H1 (cell line): ENCODE measurements at regions not wholly inside any gene's neighbourhood (a gene's known extent, or its start where the extent isn't known, plus 50 kb on each side); places are given as distances from the start of the nearest gene placed in this dataset.

Experiments
- CTCF ChIA-PET: fragments of 300-600 bp; sonication (Branson Sonifier 250); formaldehyde crosslinking; loops from one replicate; lab custom pipeline; 2021; ENCODE audit not compliant: partially characterized antibody; lab: Charles Lee
- POLR2A ChIA-PET: fragments of 300-600 bp; sonication (Branson Sonifier 250); formaldehyde crosslinking; loops from one replicate; lab custom pipeline; 2021; ENCODE audit warnings: inconsistent platforms; ENCODE audit not compliant: partially characterized antibody; lab: Charles Lee
- DNase-seq, 2 experiments: peaks; one replicate each; pipeline versions ENCODE4 v3.0.0 to v3.0.0-alpha.2; 2010 to 2022; ENCODE audit warnings: low spot score in 2 of 2, low read depth in 1 of 2, mixed read lengths in 1 of 2
- FAIRE-seq: peaks from 2 replicates; lab custom pipeline; 2011; peaks lifted over from hg19 to GRCh38; lab: Jason Lieb, UNC
- H2AFZ ChIP-seq: 2 replicates; pipeline ENCODE4 v1.8.1; 2012; ENCODE audit warnings: low read length, inconsistent platforms
- H2AK5ac ChIP-seq: 2 replicates; pipeline ENCODE4 v1.6.1; 2013; ENCODE audit warnings: low read depth, low read length
- H2BK120ac ChIP-seq: replicated peaks from 2 replicates; pipeline ENCODE3; 2013; ENCODE audit warnings: low read depth, low read length, inconsistent platforms
- H2BK12ac ChIP-seq: 2 replicates; pipeline ENCODE4 v1.6.1; 2013; ENCODE audit warnings: low read depth, low read length
- H2BK15ac ChIP-seq: 2 replicates; pipeline ENCODE4 v1.6.1; 2013; ENCODE audit warnings: low read length
- H2BK20ac ChIP-seq: 2 replicates; pipeline ENCODE4 v1.6.1; 2013; ENCODE audit warnings: low read length
- H2BK5ac ChIP-seq: 2 replicates; pipeline ENCODE4 v1.6.1; 2013; ENCODE audit warnings: low read depth, low read length
- H3K14ac ChIP-seq: 2 replicates; pipeline ENCODE4 v1.6.1; 2013; ENCODE audit warnings: inconsistent platforms; ENCODE audit not compliant: insufficient read length
- H3K18ac ChIP-seq: 2 replicates; pipeline ENCODE4 v1.6.1; 2013; ENCODE audit warnings: low read length; ENCODE audit errors: extremely low read depth
- H3K23ac ChIP-seq: 2 replicates; pipeline ENCODE4 v1.6.1; 2013; ENCODE audit warnings: inconsistent platforms; ENCODE audit not compliant: insufficient read length
- H3K23me2 ChIP-seq: 2 replicates; pipeline ENCODE4 v1.6.1; 2013; ENCODE audit warnings: low read depth, low read length
- H3K27ac ChIP-seq: 2 replicates; pipeline ENCODE4 v1.6.1; 2011; ENCODE audit warnings: low read depth, low read length, inconsistent platforms
- H3K27me3 ChIP-seq, 4 experiments: replicated peaks in 1 of 4; 1 replicate in 1 of 4; 2 replicates in 3 of 4; pipeline versions ENCODE4 v1.6.1 to v1.8.1; 2011 to 2013; ENCODE audit warnings: low read length in 3 of 4, mild to moderate bottlenecking in 3 of 4, inconsistent platforms in 2 of 4, mixed read lengths in 2 of 4, moderate library complexity in 1 of 4; ENCODE audit not compliant: control insufficient read depth in 3 of 4, insufficient read depth in 3 of 4; ENCODE audit errors: extremely low read depth in 1 of 4
- H3K36me3 ChIP-seq, 4 experiments: 2 replicates each; pipeline versions ENCODE4 v1.6.1 to v1.8.1; 2011 to 2013; ENCODE audit warnings: mild to moderate bottlenecking in 4 of 4, low read length in 3 of 4, moderate library complexity in 2 of 4, control low read depth in 1 of 4, inconsistent platforms in 1 of 4; ENCODE audit not compliant: insufficient read depth in 4 of 4, control insufficient read depth in 2 of 4
- H3K4ac ChIP-seq: replicated peaks from 2 replicates; pipeline ENCODE3; 2013; ENCODE audit warnings: low read length, low read depth, mixed read lengths, inconsistent platforms; ENCODE audit not compliant: insufficient read length
- H3K4me1 ChIP-seq, 4 experiments: replicated peaks in 1 of 4; 1 replicate in 1 of 4; 2 replicates in 3 of 4; pipeline versions ENCODE4 v1.6.1 to v1.8.1; 2011 to 2013; ENCODE audit warnings: low read length in 3 of 4, inconsistent platforms in 2 of 4, mixed read lengths in 1 of 4; ENCODE audit not compliant: insufficient read depth in 4 of 4, control insufficient read depth in 3 of 4
- H3K4me2 ChIP-seq, 2 experiments: 2 replicates each; pipeline versions ENCODE4 v1.6.1 to v1.8.1; 2011 to 2013; ENCODE audit warnings: low read depth in 2 of 2, low read length in 2 of 2, control low read depth in 1 of 2, inconsistent platforms in 1 of 2, mild to moderate bottlenecking in 1 of 2; ENCODE audit not compliant: insufficient read depth in 1 of 2
- H3K4me3 ChIP-seq, 4 experiments: fragments of 200-600, 300-600 bp in 1 of 4; sonication (generic), shearing (Covaris generic), sonication (Bioruptor Twin) in 1 of 4; 2 replicates each; pipeline versions ENCODE4 v1.5.1 to v1.8.1; 2011 to 2016; ENCODE audit warnings: low read length in 4 of 4, low read depth in 3 of 4, control low read depth in 2 of 4, inconsistent platforms in 2 of 4, mild to moderate bottlenecking in 2 of 4, mixed read lengths in 1 of 4, moderate library complexity in 1 of 4; ENCODE audit not compliant: insufficient read depth in 2 of 4; ENCODE audit errors: extremely low read depth in 1 of 4
- H3K56ac ChIP-seq: replicated peaks from 2 replicates; pipeline ENCODE3; 2013; ENCODE audit warnings: low read depth, mild to moderate bottlenecking, mixed read lengths, low read length, inconsistent platforms; ENCODE audit not compliant: insufficient read length
- H3K79me1 ChIP-seq: 2 replicates; pipeline ENCODE4 v1.6.1; 2013; ENCODE audit warnings: low read depth, low read length, control low read depth
- H3K79me2 ChIP-seq, 2 experiments: 2 replicates each; pipeline versions ENCODE4 v1.6.1 to v1.8.1; 2012 to 2013; ENCODE audit warnings: low read length in 2 of 2, mild to moderate bottlenecking in 2 of 2, inconsistent platforms in 1 of 2; ENCODE audit not compliant: insufficient read depth in 2 of 2, control insufficient read depth in 1 of 2
- H3K9ac ChIP-seq, 4 experiments: replicated peaks in 1 of 4; 1 replicate in 1 of 4; 2 replicates in 3 of 4; pipeline versions ENCODE4 v1.6.1 to v1.8.1; 2011 to 2013; ENCODE audit warnings: low read depth in 3 of 4, low read length in 3 of 4, control low read depth in 2 of 4, mild to moderate bottlenecking in 2 of 4, moderate library complexity in 2 of 4, inconsistent platforms in 1 of 4; ENCODE audit errors: extremely low read depth in 1 of 4
- H3K9me3 ChIP-seq, 2 experiments: 2 replicates each; pipeline versions ENCODE4 v1.6.1 to v1.8.1; 2012 to 2013; ENCODE audit warnings: mild to moderate bottlenecking in 2 of 2, moderate library complexity in 2 of 2, control low read depth in 1 of 2, inconsistent platforms in 1 of 2, low read depth in 1 of 2, low read length in 1 of 2, mixed read lengths in 1 of 2; ENCODE audit not compliant: insufficient read depth in 2 of 2
- H4K20me1 ChIP-seq, 2 experiments: replicated peaks in 1 of 2; 2 replicates each; pipeline versions ENCODE3 to v1.8.1; 2011 to 2013; ENCODE audit warnings: inconsistent platforms in 2 of 2, low read length in 2 of 2, mild to moderate bottlenecking in 1 of 2; ENCODE audit not compliant: insufficient read depth in 2 of 2, control insufficient read depth in 1 of 2
- H4K5ac ChIP-seq: 2 replicates; pipeline ENCODE4 v1.6.1; 2013; ENCODE audit warnings: low read length, low read depth, mixed read lengths, inconsistent platforms; ENCODE audit not compliant: insufficient read length
- H4K8ac ChIP-seq: 2 replicates; pipeline ENCODE4 v1.8.0; 2013; ENCODE audit warnings: mild to moderate bottlenecking, moderate library complexity, low read length, inconsistent platforms; ENCODE audit not compliant: insufficient read depth; ENCODE audit errors: extremely low read depth
- H4K91ac ChIP-seq: replicated peaks from 2 replicates; pipeline ENCODE3; 2013; ENCODE audit warnings: low read length, mixed read lengths, inconsistent platforms; ENCODE audit not compliant: insufficient read length
- CBX5 ChIP-seq: fragments of 300-800, 300-1000 bp; sonication (generic); IDR thresholded peaks from 2 replicates; pipeline ENCODE4 v1.7.1; 2016; ENCODE audit warnings: antibody characterized with exemption, low read length, low read depth
- JUN ChIP-seq: IDR thresholded peaks from 2 replicates; pipeline ENCODE4 v1.6.1; 2011; ENCODE audit warnings: low read depth, mild to moderate bottlenecking, improper control_type of control experiment, low read length
- JUND ChIP-seq: IDR thresholded peaks from 2 replicates; pipeline ENCODE4 v1.6.1; 2011; ENCODE audit warnings: mild to moderate bottlenecking, improper control_type of control experiment, low read length
- KDM5A ChIP-seq: fragments of 200-600 bp; IDR thresholded peaks from 2 replicates; pipeline ENCODE4 v1.7.1; 2012; ENCODE audit warnings: mild to moderate bottlenecking, low read length, inconsistent platforms, mixed read lengths
- SAP30 ChIP-seq: fragments of 300-600 bp; sonication (generic); IDR thresholded peaks from 2 replicates; pipeline ENCODE4 v1.7.1; 2012; ENCODE audit warnings: low read length, moderate library complexity, mild to moderate bottlenecking, inconsistent platforms; ENCODE audit not compliant: insufficient read depth, insufficient replicate concordance
- SRF ChIP-seq: IDR thresholded peaks from 2 replicates; pipeline ENCODE4 v1.6.1; 2011; ENCODE audit warnings: mild to moderate bottlenecking, low read depth, low read length, moderate library complexity
- WGBS, 2 experiments: shearing (Covaris generic) in 1 of 2; methylation state at CpG; one replicate each; pipeline versions ENCODE4 v1.1.6 to v1.1.7; 2013 to 2015; ENCODE audit warnings: low lambda C conversion rate in 2 of 2, mixed read lengths in 2 of 2, inconsistent platforms in 1 of 2, low coverage in 1 of 2, missing lambda C conversion rate in 1 of 2; ENCODE audit not compliant: insufficient replicate concordance in 2 of 2, insufficient coverage in 1 of 2, insufficient read length in 1 of 2; ENCODE audit errors: extremely low coverage in 1 of 2, missing lambda C conversion rate in 1 of 2; 5-methylcytosine and 5-hydroxymethylcytosine counted together

DNA sequence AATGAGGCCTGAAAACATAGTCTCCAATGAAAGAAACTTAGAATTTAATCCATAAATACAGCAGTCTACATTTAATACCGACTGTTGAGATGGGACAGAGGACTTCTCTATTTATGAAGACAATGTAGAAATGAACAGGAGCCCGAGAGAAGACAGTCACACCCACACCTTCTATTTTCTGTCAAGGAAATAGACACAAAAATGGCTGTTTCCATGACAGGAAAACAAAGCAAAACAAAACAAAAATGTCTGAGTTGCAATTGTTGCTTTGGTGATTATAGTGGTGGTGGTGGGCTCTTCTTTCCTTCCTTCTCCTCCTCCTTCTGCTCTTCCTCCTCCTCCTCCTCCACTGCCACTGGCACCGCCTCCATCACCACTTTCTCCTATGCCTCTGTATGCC lies 72.3 kb upstream of the CCDC68 start:
- H4K91ac ChIP-seq, result no peak overlapping the region
- H3K56ac ChIP-seq, result no peak overlapping the region
- no peak overlapping the region for H2BK5ac ChIP-seq
- H3K9ac ChIP-seq, result no peak overlapping the region
- H3K4ac ChIP-seq, result no peak overlapping the region
- H2BK20ac ChIP-seq, result no peak overlapping the region
- no peak overlapping the region for H4K5ac ChIP-seq
- TF ChIP-seq SRF, result no peak
- no peak for TF ChIP-seq JUND
- no peak for TF ChIP-seq SAP30
- TF ChIP-seq JUN, result no peak
- TF ChIP-seq KDM5A, result no peak
- TF ChIP-seq CBX5, result no peak
- DNase-seq, result no peak
- no peaks in the 10 kb centered on the region for H3K27me3 ChIP-seq
- no peak overlapping the region for H3K4me2 ChIP-seq
- no peaks in the 10 kb centered on the region; a peak in 1 of 7 replicates for H3K4me1 ChIP-seq
- H3K23me2 ChIP-seq, result no peaks in the 10 kb centered on the region
- no peak overlapping the region for H2AFZ ChIP-seq
- H4K20me1 ChIP-seq, result no peaks in the 10 kb centered on the region
- no peak overlapping the region for H3K18ac ChIP-seq
- 85% methylated on average over 3 of the region's 3 CpGs; no CpG with 5 or more reads in 1 of the 2 experiments for WGBS, 2 experiments
- no peaks in the 10 kb centered on the region for H3K79me2 ChIP-seq
- no peaks in the 10 kb centered on the region for H3K9me3 ChIP-seq
- no peak overlapping the region for H3K27ac ChIP-seq
- H2AK5ac ChIP-seq, result no peak overlapping the region
- H3K79me1 ChIP-seq, result no peaks in the 10 kb centered on the region
- H2BK15ac ChIP-seq, result no peak overlapping the region
- ChIA-PET POLR2A (no interaction called here), CTCF (interaction anchor here (0.6 to 1.1 kb wide), 3 partner anchors 15 to 256 kb away, joined by 3 read pairs; no protein-coding TSS in a partner anchor)
- H3K36me3 ChIP-seq, result no peaks in the 10 kb centered on the region
- H2BK12ac ChIP-seq, result no peak overlapping the region
- no peak overlapping the region for H2BK120ac ChIP-seq
- no peak overlapping the region for H3K14ac ChIP-seq
- FAIRE-seq, result no peak
- H3K23ac ChIP-seq, result no peak overlapping the region
- H4K8ac ChIP-seq, result no peak overlapping the region
- no peak overlapping the region for H3K4me3 ChIP-seq
